ENCODE measurements at regions not wholly inside any gene's neighbourhood (a gene's known extent, or its start where the extent isn't known, plus 50 kb on each side); places are given as distances from the start of the nearest gene placed in this dataset.

- no peak for DNase-seq
These were observed 98.1 kb upstream of the NFIA start for GRCh38 chr1:60984062-60984799.

- no peak for DNase-seq
These were observed 98.7 kb upstream of the NFIA start for GRCh38 chr1:60983701-60984061.

GRCh38 chr1:60982539-60982938 is 99.8 kb upstream of the NFIA start:
- no peak for DNase-seq

DNA sequence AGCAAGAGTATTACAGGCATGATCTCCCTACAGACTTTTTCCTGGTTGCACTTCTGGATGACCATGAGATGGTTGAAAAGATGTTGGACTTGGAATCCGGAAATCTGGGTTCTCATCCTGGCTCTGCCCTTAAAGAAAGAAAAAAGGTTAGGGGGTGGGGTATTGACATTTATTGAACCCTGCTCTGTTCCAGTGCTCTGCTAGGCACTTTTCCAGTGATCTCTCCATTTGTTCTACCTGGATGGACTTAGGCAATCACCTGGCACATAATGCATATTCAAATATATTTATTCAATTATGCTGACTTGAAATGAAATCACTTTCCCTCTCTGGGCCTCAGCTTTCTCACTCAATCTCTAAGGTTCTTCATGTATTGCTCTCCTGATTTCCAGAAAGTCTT is 101.0 kb upstream of the NFIA start:
- DNase-seq: no peak

GRCh38 chr1:60978421-60979357 is 103.7 kb upstream of the NFIA start:
- peak; percentile 29 for DNase-seq

DNA sequence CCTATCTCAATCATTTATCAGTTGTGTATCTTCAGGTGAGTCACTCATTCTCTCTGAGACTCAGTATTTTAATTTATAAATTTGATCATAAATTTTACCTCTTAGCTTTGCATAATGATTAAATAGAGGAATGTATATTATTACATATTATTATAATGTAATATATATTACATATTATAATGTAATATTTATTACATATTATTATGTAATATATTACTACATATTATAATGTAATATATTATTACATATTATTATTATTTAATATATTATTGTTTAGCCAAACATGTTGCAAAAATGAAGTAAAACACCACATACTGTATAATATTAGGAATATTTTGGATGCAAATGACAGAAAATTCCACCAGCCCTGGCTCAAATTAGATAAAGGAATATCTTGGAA is 104.7 kb upstream of the NFIA start:
- DNase-seq: no peak

DNA sequence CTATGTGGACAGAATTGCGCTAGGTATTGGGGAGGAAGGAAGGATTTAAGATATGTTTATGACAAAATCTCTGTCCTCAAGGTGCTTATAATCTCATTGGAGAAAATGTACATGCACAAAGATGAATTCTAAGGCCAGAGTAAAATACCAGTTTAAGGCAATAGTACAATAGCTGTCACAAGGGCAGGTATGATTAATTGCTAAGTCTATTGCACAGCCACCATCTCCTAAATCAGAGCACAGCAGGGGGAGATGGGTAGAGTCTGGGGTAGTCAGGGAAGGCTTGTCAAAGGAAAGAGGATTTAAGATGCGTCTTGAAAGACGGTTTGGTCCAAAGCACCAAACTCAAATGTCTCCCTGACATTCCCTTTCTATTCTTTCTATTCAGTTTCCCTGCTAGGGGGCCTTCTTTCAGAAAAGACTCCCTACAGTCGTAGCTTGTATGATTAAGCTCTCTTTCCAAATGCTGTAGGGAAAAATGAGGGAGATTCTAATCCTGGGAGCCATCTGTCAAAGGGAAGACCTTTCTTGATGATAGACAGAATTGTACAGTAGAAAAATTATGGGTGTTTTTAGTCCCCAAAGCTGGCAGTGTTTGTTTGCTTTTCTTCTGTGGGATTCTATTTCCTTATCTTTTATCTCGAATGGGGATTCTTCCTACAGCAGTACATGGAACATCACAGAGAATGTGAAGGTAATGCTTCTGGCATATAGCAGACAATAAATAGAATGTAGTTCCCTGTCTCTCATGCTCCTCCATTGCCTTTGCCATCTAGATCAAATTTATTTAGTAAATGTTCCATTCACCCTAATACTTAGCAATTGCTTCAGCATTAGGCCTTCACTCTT is 107.6 kb upstream of the NFIA start:
- no peak for DNase-seq

GRCh38 chr1:60973668-60974067 is 108.7 kb upstream of the NFIA start:
- DNase-seq: no peak

DNA sequence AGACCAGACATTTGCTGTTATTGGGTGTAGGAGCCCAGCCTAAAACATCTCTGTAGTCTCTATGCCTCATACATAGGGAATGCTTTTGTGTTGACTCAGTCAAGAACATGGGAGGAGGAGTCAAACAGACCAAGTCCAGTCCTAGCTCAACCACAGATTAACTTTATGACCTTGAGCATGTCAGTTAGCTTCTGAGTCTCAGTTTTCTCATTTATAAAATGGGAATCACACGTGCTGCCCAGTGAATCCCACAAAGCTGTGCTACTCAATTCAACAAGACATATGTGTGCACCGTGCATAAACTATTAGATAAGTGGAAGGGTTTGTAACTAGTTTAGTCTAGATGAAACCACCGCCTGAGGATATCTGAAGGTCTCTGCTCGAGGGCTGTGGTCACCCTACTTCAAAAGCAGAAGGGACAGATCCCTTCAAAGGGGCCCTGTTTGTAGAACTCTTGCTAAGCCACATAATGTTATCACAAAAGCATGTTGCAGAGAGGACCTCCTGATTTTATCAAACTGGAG is 109.5 kb upstream of the NFIA start:
- no peak for DNase-seq

DNA sequence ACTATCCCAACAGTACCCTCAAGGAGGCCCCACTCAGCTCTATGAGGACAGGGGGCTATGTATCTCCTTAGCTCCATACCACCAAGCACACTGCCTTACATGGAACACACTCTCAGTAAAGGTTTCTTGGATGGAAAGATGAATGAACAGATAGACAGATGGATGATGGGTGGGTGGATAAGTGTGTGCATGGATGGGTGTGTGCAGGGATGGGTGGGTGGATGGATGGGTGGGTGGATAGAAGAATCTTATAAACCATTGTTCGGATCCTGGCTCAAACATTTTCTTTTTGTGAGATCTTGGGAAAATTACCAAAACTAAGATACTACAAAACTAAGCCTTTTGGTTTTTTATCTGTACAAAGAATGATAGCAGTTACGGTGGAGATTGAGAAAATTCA is 111.0 kb upstream of the NFIA start:
- DNase-seq: no peak

- no peak for DNase-seq
These were observed 112.3 kb upstream of the NFIA start for GRCh38 chr1:60969971-60970509.

DNA sequence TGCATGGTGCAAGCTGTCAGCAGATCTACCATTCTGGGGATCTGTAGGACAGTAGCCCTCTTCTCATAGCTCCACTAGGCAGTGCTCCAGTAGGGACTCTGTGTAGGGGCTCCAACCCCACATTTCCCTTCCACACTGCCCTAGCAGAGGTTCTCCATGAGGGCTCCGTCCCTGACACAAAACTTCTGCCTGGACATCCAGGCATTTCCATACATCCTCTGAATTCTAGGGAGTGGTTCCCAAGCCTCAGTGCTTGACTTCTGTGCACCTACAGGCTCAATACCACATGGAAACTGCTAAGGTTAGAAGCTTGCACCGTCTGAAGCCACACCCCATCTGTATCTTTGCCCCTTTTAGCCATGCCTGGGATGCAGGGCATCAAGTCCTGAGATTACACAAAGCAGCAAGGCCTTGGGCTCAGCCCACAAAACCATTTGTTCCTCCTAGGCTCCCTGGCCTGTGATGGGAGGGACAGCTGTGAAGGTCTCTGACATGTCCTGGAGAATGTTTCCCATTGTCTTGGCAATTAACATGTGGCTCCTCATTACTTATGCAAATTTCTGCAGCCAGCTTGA is 117.0 kb upstream of the NFIA start:
- no peak for DNase-seq

DNA sequence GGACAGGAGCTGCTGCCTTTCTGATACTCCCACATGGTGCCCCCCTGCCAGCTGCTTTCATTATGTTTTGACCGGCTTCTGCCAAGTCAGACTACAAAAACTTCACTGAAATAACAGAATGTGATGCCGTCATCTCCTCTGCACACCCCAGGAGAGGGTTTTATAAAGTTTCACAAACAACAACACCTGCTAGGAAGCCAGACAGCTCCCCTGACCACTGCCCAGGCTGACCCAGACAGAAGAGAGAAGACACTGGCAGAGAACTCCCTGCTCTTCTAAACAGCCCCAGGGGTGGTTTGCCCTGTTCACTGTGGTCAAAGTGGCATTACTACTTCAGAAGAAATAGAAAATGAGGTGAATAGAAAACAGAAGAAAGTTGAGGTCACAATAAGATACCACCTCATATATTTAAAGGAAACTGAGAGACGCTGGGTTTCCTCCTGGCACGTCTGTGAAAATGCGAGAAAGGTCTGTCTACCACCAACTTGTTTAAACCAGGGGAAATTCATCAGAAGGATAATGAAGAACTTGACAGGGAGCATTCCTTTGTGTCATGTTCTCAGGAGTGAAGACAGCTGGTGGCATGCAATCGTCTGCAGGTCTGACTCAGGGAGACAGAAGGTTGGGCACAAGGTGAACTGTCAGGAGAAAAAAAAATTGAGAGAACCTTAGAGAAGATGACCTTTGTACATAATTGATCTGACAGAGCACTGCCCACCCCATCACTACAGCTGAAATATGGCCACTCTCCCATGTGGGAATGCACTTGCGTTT is 119.0 kb upstream of the NFIA start:
- DNase-seq: no peak

DNA sequence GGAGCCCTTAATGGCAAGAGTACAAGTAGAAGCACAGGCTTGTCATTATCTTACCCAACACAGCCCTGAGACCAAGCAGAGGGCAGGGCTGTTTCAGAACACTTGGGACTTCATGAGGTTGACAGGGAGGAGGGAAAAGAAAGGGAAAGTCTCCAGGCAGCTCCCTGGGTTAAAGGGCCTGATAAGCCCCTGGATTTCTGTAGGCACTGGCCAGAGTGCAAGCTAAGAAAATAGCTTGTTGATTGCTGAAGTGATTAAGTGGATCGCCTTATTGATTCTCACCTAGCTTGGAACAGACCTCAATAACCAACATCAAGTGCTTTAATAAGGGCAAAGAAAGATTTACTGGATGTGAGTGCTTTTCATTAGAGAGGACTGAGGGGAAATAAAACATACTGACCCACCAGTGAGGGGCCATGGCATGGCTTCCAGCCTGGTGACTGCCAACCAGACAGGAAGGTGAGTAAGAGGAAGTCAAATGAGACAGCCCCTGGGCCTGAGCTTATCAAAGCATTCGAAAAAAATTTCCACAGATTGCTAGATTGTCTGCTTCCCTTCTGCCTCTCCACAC is 121.4 kb upstream of the NFIA start:
- no peak for DNase-seq

DNA sequence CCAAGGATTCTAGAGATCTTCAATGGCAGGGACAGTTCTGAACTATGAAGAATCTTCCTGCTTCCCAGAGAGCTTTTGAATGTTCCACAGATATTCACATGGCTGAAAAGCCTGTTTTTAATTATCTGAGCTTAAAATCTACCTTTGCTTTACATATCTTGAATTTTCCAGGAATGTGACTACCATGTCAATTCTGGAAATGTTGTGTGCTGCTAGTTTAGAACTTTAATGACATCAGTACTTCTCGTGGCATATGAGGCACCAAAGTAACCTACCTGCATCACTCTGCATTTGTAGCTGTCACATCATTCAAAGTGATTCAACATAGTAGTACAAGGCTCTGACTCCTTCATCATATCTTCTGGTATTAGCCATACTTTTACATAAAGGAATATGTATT is 122.7 kb upstream of the NFIA start:
- no peak for DNase-seq

DNA sequence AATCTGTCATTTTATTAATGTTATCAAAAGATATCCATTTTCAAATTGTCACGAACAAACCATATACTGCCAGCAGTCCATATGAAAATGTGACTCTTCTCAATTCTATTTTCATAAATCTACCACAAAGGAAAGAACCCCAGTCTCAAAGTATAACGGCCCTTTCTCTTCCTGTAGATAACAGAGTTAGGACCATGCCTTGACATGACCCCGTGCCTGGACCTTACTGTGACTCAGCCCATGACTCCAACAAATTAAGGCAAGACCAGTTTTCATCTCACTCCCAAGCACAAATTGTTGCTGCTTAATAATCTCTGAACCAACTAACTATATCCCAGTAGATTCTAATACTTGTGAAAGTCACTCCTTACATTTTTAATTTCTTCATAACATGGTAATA is 124.4 kb upstream of the NFIA start:
- no peak for DNase-seq

DNA sequence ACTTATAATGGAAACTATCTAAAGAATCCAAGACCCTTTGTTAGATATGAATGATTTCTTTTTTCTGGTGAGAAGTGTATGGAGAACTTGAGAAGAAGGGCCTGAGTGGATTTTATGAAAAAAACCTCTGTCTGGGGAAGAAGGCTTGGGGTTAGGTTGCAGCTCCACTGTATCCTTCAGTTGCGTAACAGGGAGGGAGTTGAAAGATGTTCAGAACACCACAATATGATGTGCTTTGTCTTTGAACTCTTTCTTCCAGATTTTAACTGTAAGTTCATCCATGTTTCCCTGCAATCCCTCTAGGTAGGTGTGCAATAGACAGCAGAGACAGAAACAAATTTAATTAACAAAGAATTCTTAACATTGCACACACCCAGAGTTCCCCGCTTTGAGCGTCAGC is 125.8 kb upstream of the NFIA start:
- no peak for DNase-seq

DNA sequence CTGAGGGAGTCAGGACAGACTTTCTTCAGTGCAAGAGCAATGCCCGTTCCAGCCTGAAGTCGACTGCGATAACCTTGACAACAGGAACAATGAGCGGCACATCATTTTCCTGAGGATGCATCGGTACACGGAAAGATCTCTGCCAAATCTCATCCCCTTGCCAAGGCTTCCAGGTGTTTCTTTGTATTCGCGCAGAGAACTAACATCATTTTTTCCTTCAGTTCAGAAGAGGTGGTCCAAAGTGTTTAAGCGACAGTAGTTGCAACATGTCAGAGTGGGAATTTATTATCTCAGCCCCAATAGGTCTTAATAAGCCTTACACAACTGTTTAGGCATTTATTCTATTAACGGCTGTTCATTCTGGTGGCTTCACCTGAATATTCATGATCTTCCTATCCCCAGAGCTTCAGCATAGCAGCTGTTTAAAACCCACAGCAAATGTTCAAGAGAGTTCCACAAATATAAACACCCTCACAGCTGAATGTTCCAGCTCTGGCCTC is 129.7 kb upstream of the NFIA start:
- no peak for DNase-seq

DNA sequence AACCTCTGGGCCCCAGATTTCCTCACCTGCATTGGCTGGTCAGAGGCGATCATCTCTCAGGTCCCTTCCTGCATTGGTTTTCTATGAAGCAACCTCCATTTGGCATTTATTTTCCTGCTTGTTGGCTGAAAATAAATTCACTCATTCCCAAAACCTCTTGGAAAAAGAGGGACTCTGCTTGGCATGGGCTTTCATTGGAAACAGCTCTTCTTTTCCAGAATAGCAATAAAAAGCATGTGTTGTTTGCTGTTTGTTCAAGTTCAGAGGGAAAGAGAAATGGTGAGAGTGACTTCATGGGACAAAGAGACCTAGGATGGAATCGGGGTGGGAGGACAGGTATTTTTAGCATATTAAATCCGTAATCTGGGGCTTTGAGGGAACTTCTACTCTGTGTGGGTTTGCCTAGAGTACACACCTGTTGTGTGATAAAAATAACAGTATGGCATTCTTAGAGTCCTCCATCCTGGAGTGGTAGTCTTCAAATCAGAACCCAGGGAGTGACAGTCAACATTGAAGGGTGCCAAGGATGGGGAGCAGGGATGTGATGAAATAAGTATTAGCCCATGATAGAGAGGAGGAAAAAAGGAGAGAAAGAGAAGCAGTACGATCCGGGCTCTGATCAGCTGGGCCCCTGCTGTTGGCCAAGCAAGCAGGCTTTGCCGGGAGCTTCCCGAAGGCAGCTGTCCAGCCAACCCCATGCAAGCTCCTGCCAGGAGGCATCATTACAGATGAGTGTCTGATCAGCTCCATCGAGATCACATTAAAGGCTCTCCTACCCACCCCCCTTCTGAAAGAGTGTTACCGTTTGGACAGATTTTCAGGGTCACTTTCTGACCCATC is 131.9 kb upstream of the NFIA start:
- no peak for DNase-seq

DNA sequence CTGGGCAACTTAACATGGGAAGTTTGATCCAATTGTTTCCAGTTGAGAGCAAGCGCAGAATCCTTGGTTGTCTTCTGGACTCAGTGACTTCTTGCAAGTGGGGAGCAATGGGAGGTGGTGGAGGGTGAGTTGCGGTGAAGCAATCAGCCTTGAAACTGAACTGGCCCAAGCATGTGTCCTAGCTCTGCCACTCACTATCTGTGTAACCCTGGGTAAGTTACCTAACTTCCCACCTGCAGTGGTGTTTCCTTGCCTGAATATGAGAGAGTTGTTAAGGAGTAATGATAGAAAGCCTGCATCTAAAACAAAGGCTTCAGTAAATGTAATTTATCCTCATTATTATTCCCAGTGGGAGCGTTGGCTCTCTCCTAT is 132.5 kb upstream of the NFIA start:
- no peak for DNase-seq
